GM19043 (cell line): ENCODE measurements at regions not wholly inside any gene's neighbourhood (a gene's known extent, or its start where the extent isn't known, plus 50 kb on each side); places are given as distances from the start of the nearest gene placed in this dataset.
"Not testable (repeated sequence)": the region's sequence is repeated elsewhere in the genome, so short reads cannot be mapped to it uniquely, and the experiment has no call there.

Experiments used
- ATAC-seq: cut with Tn5 transposase; IDR thresholded peaks from one replicate; pipeline ENCODE4 v1.9.1; 2021; ENCODE audit warnings: low read depth; ENCODE audit not compliant: unreplicated experiment

DNA sequence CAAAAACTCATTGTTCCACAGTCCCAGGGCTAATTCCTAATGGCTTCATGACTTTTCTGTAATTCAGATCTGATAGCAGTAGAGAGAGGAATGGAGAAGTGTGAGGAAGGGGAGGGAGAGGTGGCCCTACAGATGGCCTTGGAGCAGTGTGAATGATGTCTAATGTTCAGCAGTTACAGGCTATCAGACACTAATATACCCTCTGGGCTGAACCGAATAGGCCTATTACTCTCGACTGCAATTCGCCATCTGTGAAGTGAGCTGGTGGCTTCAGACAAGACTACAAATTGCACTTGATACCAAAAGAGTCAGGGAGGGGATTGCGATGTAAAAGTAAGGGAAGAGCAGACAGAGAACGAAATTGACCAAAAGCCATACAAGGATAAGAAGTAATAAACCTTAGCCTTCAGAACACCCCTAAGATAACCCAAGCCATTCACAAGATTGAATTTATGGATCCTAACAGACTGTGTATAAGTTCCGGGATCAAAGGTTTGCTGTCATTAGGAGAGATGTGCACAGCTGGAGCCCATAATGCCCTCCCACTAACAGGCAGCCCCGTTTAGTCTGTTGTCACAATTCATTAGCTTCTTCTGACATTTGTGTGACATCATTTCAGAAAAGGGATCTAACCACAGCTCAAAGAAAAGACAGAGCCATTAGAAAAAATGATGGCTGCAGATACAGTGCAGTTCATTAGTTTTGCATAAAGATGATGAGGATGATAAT lies 642.4 kb upstream of the API5 start:
- no peak for ATAC-seq

DNA sequence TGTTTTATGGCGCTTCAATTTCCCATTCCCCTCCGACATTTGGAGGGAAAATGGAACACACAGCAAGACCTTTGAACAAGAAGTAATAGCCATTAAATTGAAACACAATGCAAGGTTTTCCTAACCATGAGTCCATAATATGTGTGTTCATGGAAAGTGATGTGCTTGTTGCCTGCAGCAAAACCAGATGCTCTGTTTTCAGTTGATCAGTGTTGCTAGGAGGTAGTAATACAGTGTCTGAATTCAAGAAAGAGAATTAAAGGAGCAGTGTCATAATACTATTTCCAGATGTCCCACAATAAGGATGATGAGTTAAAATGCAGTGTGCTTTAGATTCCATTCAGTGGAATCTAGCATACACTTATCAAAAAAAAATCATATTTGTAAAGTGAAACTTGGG lies 637.4 kb upstream of the API5 start:
- no peak for ATAC-seq

DNA sequence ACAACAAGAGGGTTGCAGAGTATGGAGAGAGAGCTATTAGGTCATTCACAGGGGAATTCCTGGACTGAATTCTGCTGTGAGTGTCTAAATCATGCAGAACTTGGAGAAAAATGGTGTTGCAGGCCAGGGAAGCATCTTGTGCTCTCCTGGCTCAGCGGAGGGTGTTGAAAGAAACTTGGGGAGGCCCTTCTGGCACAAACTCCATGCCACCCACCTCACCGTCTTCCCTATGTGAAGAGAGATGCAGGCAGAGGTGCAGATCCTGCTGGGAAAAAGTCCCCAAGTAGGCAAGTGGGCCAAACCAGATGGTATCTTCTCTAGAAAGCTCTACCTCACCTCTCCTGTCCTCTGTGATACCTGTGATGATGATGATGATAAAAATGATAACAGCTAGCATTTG lies 604.3 kb upstream of the API5 start:
- ATAC-seq: no peak

DNA sequence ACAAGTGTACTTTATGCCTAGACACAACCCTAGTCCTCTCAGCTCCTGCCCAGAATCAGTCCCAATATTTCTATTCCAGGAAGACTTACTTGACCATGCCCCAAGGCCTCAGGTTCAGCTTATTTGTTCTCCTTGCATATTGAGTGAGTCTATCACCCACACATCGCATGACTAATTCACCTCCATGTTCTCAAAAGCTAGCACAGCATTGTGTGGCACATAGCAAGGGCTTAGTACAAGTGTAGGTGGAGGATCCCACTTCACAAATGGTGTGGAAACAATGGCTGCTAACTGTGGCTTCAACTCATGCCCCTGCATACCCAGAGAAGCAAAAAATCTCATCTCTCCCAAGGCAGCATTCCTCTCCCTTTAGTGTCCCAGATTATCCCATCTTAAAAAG lies 602.6 kb upstream of the API5 start:
- no peak for ATAC-seq

DNA sequence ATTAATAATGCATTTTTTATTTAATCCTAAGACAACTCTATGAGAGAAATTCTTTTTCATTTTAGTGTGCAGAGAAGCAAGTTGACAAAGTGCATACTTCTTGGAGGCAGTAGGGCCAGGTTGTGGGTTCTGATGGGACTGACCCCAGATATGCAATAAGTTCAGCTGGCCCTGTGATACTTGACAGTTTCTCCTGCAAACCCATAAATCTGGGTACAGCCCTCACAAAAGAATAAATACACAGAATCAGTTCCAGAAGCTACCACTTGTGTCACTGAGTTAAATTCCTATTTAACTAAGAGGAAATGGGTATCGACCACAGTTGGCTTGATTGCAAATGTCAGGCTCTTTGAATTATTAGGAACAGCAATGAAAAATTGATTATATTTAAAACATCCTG lies 598.5 kb upstream of the API5 start:
- ATAC-seq: no peak

DNA sequence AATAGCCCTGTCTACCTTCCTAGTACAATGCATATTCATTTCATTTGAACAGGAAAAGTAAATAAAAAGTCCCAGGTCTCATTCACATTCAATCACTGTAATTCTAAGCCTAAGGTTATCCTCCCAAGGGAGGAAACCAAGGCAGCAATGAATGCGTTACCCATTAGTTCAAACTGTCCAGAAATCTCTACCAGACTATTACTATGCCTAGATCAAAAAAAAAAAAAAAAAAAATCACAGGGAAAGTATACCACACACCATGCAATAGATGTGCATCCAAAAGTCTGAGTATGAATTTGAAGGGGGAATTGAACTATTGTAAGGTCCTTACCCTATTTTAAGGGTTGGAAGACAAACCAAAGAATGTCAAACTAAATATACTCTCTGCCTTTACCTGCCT lies 598.0 kb upstream of the API5 start:
- ATAC-seq: no peak

DNA sequence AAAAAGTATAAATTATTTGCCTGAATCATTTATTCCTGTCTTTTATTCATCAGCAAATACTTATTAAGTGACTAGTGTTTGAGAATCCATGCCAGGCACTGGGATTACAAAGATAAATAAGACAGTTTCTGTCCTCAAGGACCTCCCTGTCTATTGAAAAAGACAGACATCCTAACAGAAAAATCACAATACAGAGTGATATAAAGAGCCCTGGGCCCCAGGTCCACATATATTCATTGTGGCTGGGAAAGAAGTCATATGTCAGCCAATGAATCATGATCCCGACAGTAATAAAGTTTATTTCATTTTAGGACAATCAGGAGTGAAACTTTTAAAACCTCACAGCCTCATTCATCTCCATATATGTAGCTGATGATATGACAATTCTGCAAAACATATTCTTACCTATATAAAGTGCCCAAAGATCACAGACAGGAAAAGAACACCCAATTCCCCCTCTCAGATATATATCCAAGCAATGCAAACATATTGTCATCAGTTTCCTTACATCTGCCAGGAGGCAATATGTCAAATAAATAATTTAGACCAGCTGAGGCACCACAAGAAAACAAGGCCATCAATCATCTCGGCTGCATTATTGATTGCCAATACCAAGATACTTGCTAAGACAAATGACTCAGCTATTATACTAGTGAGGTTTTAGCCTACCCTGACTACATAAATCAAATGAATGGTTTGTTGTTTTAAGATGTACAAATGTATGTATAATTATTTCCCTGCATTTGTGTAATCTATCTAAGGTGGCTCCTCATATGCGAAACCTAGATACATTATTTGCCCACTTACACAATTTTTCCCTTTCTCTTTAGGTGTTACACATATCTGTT lies 590.9 kb upstream of the API5 start:
- ATAC-seq: no peak

DNA sequence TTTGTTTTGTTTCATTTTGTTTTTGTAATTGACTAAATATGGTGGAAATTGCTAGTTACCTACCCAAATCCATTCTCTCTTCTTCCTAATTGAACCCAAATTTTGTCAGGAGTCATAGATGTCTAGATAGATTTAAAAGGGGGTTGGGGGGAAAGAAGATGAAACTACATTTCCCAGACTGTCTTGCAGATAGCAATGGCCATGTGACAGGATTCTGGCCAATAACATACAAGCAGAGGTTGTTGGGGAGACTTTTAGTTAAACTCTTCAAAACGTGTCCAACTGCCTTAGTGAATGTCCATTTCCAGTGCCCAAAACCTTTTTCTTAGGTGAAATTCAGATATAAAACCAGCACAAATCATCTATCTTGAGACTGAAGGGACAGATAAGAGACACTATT lies 583.9 kb upstream of the API5 start:
- no peak for ATAC-seq

DNA sequence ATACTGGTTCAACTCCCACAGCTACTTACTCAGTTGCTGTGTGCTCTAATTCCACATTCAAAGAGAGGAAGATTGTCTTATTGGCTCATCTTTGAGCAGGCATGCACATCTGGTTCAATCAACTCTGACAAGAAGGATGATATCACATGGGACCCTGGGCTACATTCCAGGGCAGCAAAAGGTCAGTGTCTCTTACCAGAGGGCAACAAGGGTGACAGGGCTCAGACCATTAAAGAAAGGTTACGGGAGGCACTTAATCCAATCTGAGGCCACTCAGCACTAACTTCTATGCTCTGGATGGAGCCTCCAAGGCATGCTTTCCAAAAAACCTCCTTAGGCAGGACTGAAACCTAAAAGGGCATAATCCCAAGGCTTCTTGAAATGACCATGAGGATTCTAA lies 549.4 kb upstream of the API5 start:
- ATAC-seq: no peak

DNA sequence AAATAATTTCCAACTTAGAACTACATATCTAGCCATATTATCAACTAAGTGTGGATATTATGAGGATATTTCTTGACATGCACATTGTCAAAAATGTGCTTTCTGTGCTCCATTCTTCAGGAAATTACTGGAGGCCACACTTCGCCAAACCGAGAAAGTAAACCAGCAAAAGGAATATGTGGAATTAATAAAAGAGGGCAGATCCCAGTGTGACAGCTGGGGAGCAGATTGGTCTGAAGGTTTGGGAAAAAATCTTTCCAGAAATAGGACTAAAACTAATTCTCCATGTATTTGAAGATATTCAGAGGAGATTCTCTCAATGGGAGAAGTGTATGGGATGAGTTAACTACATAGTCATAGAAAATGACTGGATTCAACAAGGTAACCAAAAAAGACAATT lies 546.9 kb upstream of the API5 start:
- ATAC-seq: no peak

DNA sequence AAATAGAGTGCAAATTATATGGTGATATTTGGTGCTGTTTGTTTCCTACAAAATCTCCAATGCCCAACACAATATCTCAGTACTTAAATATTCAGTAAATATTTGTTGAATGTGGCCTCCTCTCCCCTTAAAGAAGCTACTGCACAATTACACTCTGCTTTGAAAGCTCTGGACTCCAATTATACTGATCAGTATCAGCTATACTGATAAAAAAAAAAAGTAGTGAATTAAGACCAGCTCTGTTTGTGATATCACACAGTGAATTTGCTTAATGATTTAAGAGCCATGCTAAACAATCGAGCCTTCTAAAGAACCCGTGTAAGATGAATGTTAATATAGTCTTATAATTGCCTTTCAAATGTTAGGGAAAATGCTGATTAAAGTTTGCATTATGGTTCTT lies 543.2 kb upstream of the API5 start:
- no peak for ATAC-seq

DNA sequence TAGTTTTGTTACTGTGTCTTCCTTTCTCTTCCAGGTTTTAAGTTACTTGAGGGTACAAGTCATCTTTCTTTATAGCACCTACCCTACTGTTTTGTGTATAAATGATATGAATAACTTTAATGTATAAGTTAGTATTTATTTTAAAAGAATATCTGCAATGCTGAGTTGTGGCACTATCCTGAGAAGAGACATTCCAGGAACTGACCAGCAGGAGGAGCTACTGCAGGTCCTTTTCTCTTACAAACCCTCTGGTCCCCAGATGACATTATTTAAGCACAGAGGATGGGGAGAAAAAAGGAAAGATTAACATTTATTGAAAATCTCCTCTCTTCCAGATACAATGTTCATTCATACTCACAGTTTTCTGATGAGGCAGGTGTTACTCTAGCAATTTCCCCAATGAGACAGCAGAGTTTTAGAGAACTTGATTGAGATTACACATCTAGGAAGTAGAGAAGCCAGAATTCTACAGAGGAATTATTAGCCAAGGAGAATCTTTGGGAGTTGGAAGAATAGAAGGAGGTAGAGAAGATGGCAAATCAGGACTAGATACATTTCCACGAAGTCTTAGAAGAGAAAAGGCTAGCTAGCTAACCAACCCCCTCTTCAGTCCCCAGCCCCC lies 541.2 kb upstream of the API5 start:
- ATAC-seq: no peak

DNA sequence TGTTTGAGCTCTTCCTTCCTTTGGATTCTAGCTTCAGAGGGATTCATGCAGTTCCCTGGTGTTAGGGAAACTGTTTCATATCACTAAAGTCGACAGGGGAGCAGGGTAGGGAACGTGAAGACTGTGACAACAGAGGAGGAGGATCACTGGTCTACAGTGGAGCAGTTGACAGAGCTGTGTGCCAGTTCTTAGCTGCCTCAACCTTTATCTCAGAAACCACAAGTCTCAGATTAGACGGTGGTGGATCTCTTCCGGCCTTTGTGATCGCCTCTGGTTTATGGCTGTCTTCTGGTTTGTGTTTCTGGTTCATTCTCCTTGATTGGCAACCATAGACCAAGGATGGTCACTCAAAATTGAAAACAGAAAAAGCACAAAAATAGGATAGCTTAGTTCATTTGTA lies 538.9 kb upstream of the API5 start:
- no peak for ATAC-seq

DNA sequence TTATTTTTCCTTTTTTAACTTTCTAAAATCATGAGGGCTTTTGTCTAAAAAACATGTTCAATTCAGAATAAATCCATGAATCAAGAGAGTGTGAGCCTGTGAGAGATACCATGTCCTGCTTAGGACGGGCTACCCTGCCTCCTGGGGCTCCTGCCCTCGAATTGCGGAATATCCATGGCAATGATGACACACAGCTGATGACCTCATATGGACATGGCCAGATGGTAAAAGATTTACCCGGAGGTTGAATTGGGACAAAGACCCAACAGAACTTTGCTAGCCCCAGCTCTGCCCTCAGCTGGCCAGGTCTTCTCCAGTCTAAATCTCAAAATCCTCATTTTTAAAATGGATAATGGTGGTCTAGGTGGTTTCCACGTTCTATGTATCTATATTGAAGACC lies 538.1 kb upstream of the API5 start:
- no peak for ATAC-seq

DNA sequence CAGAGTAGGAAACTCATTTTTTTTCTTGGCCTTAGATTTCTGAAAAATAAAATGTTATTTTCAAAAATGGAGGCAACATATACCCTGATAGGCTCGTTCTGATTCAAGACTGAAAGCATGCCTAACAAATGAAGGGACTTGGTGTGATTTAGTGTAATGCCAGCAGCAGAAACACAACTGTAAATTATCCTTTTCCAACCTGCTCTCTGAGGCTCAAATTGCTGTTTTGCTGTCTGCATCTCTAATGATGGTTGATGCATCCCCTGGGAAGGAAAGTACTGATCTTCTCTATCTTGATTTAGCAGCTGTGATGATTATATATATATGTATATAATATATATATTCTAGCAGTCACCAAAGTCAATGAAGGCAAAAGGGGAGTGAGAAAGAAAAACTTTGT lies 537.2 kb upstream of the API5 start:
- no peak for ATAC-seq

DNA sequence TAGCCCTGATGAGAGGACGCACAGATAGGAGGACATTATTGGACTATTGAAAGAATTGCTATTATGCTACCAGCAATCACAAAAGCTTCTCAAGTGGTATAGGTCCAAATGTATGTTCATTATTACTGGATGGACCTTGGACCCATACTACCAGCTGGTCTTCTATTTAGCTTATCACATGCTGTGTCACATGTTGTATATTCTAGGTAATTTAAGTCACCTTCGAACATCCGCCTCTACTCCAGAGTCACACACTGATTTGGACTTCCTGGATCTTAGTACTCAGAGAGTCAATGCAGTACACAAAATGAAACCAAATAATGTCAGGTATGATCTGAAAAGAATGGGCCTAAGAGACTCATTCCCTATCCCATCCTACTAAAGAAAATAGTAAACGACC lies 534.0 kb upstream of the API5 start:
- ATAC-seq: no peak

DNA sequence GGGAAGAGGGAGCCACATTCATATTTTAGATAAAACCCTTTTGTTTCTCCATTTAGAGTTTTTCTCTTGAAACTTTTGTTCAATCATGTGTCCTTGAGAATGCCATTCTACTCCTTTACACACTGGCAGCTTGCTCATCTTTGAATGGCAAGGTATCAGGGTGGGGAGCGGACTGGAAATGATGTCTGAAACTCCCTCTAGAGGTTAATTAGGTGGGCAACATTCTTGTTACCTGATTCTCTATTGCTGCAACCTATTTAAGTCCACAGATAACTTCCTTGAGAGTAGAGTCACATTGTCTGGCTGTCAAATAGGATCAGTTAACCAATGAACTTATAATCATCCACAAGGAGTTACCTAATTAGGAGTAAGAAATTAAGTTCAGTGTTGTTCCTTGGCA lies 533.6 kb upstream of the API5 start:
- ATAC-seq: no peak

DNA sequence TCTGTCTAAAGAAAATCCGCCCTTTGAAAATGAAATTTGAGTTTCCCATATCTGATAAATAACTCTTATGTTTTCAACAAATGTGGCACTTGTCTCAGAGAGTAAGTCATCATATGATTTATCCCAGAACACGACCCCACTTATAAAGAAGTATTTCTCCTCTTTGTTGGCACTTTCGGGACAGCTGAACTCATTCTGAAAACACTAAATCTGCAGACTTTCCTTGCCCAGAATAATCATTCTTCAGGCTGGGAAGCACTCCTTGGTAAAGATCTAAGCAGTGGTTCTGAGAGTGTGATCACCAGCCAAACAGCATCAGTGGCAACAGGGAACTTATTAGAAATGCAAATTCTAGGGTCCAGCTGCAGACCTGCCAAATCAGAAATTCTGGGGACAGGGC lies 532.2 kb upstream of the API5 start:
- no peak for ATAC-seq

DNA sequence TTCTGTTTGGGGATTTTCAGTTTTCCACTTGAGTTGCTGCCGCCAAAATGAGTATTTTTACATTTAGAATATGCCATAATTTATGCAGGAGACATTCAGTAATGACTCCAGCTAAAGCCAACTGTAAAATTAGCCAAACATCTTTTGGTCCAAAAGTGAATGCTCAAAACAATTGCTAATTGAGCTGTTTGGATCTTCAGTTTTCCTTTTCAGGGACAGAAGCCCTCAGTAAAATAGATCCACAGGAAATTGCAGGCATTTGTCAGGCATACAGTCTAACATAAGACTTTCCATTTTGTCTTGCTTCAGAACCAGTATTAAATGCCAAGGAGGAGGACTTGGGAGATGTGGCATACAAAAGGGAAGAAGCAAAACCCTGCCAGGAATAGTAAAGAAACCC lies 524.8 kb upstream of the API5 start:
- no peak for ATAC-seq

DNA sequence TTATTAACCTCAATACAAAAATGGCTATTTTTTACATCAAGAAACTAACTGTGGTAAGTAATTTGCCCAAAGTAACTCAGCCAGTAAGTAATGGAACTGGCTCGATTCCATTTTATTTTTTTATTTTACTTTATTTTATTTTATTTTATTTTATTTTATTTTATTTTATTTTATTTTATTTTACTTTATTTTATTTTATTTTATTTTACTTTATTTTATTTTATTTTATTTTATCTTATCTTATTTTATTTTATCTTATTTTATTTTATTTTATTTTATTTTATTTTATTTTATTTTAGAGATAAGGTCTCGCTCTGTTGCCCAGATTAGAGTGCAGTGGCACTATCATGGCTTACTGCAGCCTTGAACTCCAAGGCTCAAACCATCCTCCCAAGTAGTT lies 516.3 kb upstream of the API5 start:
- ATAC-seq: not testable (repeated sequence)

DNA sequence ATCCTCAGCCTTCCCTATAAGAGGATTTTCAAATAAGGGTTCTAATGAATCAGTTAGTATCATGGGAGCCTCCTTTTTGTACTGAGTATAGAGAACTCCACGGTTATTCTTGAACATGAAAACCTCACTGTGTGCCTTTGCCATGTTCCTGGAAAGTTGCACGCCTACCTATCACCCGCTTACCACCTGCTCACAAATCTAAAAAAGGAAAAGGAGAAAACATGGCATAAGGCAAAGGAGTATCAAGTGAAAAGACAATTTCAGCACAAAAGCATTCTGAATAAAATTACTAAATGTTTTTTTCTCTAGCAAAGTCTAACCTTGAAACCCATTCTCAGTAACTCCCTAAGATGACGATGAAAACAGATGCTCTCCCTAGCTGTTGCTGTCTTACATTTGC lies 511.8 kb upstream of the API5 start:
- ATAC-seq: no peak
